PC-9 (cell line): ENCODE measurements at regions not wholly inside any gene's neighbourhood (a gene's known extent, or its start where the extent isn't known, plus 50 kb on each side); places are given as distances from the start of the nearest gene placed in this dataset.

Source experiments
- BruUV-seq: library from RNA; stranded (reverse); fragments of 400-500 nt; replicated peaks from 2 replicates; lab custom pipeline; 2021; lab: Mats Ljungman, UMichigan
- CTCF ChIA-PET: fragments of 300-600 bp; sonication (Branson Sonifier 250); formaldehyde crosslinking; loops from one replicate; lab custom pipeline; 2022; ENCODE audit warnings: antibody characterized with exemption; lab: Charles Lee
- POLR2A ChIA-PET: fragments of 300-600 bp; sonication (Branson Sonifier 250); formaldehyde crosslinking; loops from one replicate; lab custom pipeline; 2022; ENCODE audit warnings: antibody characterized with exemption; ENCODE audit not compliant: unreplicated experiment; lab: Charles Lee
- DNase-seq, 2 experiments: peaks; one replicate each; pipeline versions ENCODE4 v3.0.0 to v3.0.0-alpha.2; 2015 to 2022; ENCODE audit warnings: mixed read lengths in 1 of 2
- H2AFZ ChIP-seq: fragments of 200-600 bp; sonication (generic); 2 replicates; pipeline ENCODE4 v1.8.1; 2017; ENCODE audit warnings: antibody characterized with exemption
- H3F3A ChIP-seq: fragments of 200-600 bp; sonication (generic); 2 replicates; pipeline ENCODE4 v1.8.1; 2017; ENCODE audit warnings: antibody characterized with exemption, mild to moderate bottlenecking, low read depth; ENCODE audit not compliant: insufficient read depth
- H3K27ac ChIP-seq: fragments of 200-600 bp; sonication (generic); 2 replicates; pipeline ENCODE4 v1.6.1; 2016; ENCODE audit warnings: mixed run types
- H3K27me3 ChIP-seq: fragments of 200-600 bp; sonication (generic); 2 replicates; pipeline ENCODE4 v1.6.1; 2016; ENCODE audit warnings: low read depth, mixed run types; ENCODE audit not compliant: insufficient read depth
- H3K36me3 ChIP-seq: fragments of 200-600 bp; sonication (generic); 2 replicates; pipeline ENCODE4 v1.6.1; 2016; ENCODE audit warnings: low read depth, mixed run types
- H3K4me1 ChIP-seq: fragments of 200-600 bp; sonication (generic); replicated peaks from 2 replicates; pipeline ENCODE4 v1.6.1; 2016; ENCODE audit warnings: mixed run types; ENCODE audit not compliant: insufficient read depth
- H3K4me2 ChIP-seq: fragments of 200-600 bp; sonication (generic); 2 replicates; pipeline ENCODE4 v1.6.1; 2017; ENCODE audit warnings: mixed run types
- H3K4me3 ChIP-seq: fragments of 200-600 bp; sonication (generic); 2 replicates; pipeline ENCODE4 v1.6.1; 2016; ENCODE audit warnings: mixed run types
- H3K79me2 ChIP-seq: fragments of 200-600 bp; sonication (generic); 2 replicates; pipeline ENCODE4 v1.6.1; 2017; ENCODE audit warnings: low read depth, mixed run types
- H3K9me2 ChIP-seq: fragments of 200-600 bp; sonication (generic); 2 replicates; pipeline ENCODE4 v1.8.1; 2017; ENCODE audit warnings: mild to moderate bottlenecking; ENCODE audit not compliant: insufficient read depth
- H3K9me3 ChIP-seq: fragments of 200-600 bp; sonication (generic); 2 replicates; pipeline ENCODE4 v1.8.1; 2016; ENCODE audit warnings: low read depth; ENCODE audit not compliant: insufficient read depth
- H4K20me1 ChIP-seq: fragments of 200-600 bp; sonication (generic); 2 replicates; pipeline ENCODE4 v1.8.1; 2017; ENCODE audit not compliant: insufficient read depth
- CTCF ChIP-seq: fragments of 200-600 bp; sonication (generic); conservative IDR thresholded peaks from 2 replicates; pipeline ENCODE4 v1.6.1; 2017; ENCODE audit warnings: mixed run types, antibody characterized with exemption, mild to moderate bottlenecking, moderate library complexity
- EZH2 ChIP-seq: fragments of 200-600 bp; sonication (generic); IDR thresholded peaks from 2 replicates; pipeline ENCODE4 v1.8.0; 2017; ENCODE audit warnings: antibody characterized with exemption, low read depth
- intact Hi-C: fragments of 100-400 bp; cut with micrococcal nuclease; formaldehyde crosslinking; loops from one replicate; pipeline ENCODE4 v1.10.0; 2022; ENCODE audit not compliant: unreplicated experiment

GRCh38 chr17:65278050-65278819, 141.1 kb downstream of the RGS9 start:
- DNase-seq = peak; percentile 20 to 46
- Histone ChIP-seq H3K79me2 (no peaks in the 10 kb centered on the region), H3K4me3 (no peak overlapping the region), H3K9me3 (no peaks in the 10 kb centered on the region), H3K36me3 (no peaks in the 10 kb centered on the region), H3K27me3 (no peaks in the 10 kb centered on the region), H3K27ac (no peak overlapping the region), H2AFZ (no peak overlapping the region), H3K9me2 (no peaks in the 10 kb centered on the region), H3F3A (no peaks in the 10 kb centered on the region), H4K20me1 (no peaks in the 10 kb centered on the region), H3K4me2 (no peak overlapping the region), H3K4me1 (no peaks in the 10 kb centered on the region)
- ChIA-PET CTCF (no interaction called here), POLR2A (no interaction called here)
- intact Hi-C loops = loop anchor here (2.0 to 5.0 kb wide), 3 partner anchors 279 to 889 kb away; no protein-coding TSS in a partner anchor
- TF ChIP-seq EZH2 (no peak), CTCF (peak; percentile 82)
- no TSS peak for BruUV-seq

GRCh38 chr17:65277576-65277975, 140.4 kb downstream of the RGS9 start:
- H4K20me1 ChIP-seq = no peaks in the 10 kb centered on the region
- H3K4me1 ChIP-seq = no peaks in the 10 kb centered on the region
- no peaks in the 10 kb centered on the region for H3K36me3 ChIP-seq
- intact Hi-C loops = loop anchor here (5.0 kb wide), 2 partner anchors 280 to 890 kb away; no protein-coding TSS in a partner anchor
- H3K9me2 ChIP-seq = no peaks in the 10 kb centered on the region
- no peak for DNase-seq
- no peaks in the 10 kb centered on the region for H3K79me2 ChIP-seq
- no peak overlapping the region for H2AFZ ChIP-seq
- no peaks in the 10 kb centered on the region for H3K27me3 ChIP-seq
- TF ChIP-seq EZH2 (no peak), CTCF (no peak)
- H3F3A ChIP-seq = no peaks in the 10 kb centered on the region
- no peak overlapping the region for H3K27ac ChIP-seq
- H3K4me3 ChIP-seq = no peak overlapping the region
- POLR2A ChIA-PET = no interaction called here
- CTCF ChIA-PET = no interaction called here
- no peak overlapping the region for H3K4me2 ChIP-seq
- no peaks in the 10 kb centered on the region for H3K9me3 ChIP-seq
- no TSS peak for BruUV-seq
